DOHH2 (cell line): ENCODE measurements at regions not wholly inside any gene's neighbourhood (a gene's known extent, or its start where the extent isn't known, plus 50 kb on each side); places are given as distances from the start of the nearest gene placed in this dataset.

Experiments used
- H3F3A ChIP-seq: fragments of 200-600 bp; sonication (generic), shearing (Covaris generic); 2 replicates; pipeline ENCODE4 v1.6.0; 2016; ENCODE audit warnings: antibody characterized with exemption, mild to moderate bottlenecking; ENCODE audit not compliant: control insufficient read depth, insufficient read depth
- H3K27ac ChIP-seq: fragments of 200-600 bp; sonication (generic); 2 replicates; pipeline ENCODE4 v1.5.1; 2014; ENCODE audit warnings: low read depth, mild to moderate bottlenecking, low read length, moderate library complexity
- H3K27me3 ChIP-seq: fragments of 200-600 bp; sonication (generic); 2 replicates; pipeline ENCODE4 v1.6.1; 2014; ENCODE audit warnings: mild to moderate bottlenecking, low read length, mixed read lengths; ENCODE audit not compliant: control insufficient read depth
- H3K36me3 ChIP-seq: fragments of 200-600 bp; sonication (generic); 2 replicates; pipeline ENCODE4 v1.6.1; 2014; ENCODE audit warnings: mild to moderate bottlenecking, low read length, moderate library complexity, mixed read lengths; ENCODE audit not compliant: control insufficient read depth
- H3K4me1 ChIP-seq: fragments of 200-600 bp; sonication (generic); 2 replicates; pipeline ENCODE4 v1.6.1; 2014; ENCODE audit warnings: mild to moderate bottlenecking, low read length, mixed read lengths; ENCODE audit not compliant: control insufficient read depth
- H3K4me2 ChIP-seq: fragments of 200-600 bp; sonication (generic); 2 replicates; pipeline ENCODE4 v1.6.0; 2014; ENCODE audit warnings: mild to moderate bottlenecking, low read length, moderate library complexity
- H3K4me3 ChIP-seq: fragments of 200-600 bp; sonication (generic); 2 replicates; pipeline ENCODE4 v1.5.1; 2014; ENCODE audit warnings: mild to moderate bottlenecking, low read length, mixed read lengths
- H3K79me2 ChIP-seq: fragments of 200-600 bp; sonication (generic); 2 replicates; pipeline ENCODE4 v1.6.1; 2014; ENCODE audit warnings: mild to moderate bottlenecking, low read length, mixed read lengths; ENCODE audit not compliant: control insufficient read depth
- H3K9me2 ChIP-seq: fragments of 200-600 bp; sonication (generic); replicated peaks from 2 replicates; pipeline ENCODE4 v1.6.1; 2014; ENCODE audit warnings: mild to moderate bottlenecking, low read length, mixed read lengths; ENCODE audit not compliant: control insufficient read depth
- H3K9me3 ChIP-seq: fragments of 200-600 bp; sonication (generic); 2 replicates; pipeline ENCODE4 v1.6.1; 2014; ENCODE audit warnings: antibody characterized with exemption, low read length, mixed read lengths; ENCODE audit not compliant: control insufficient read depth, insufficient read depth
- H4K20me1 ChIP-seq: fragments of 200-600 bp; sonication (generic); 2 replicates; pipeline ENCODE4 v1.6.0; 2014; ENCODE audit warnings: low read depth, mild to moderate bottlenecking, antibody characterized with exemption, low read length, moderate library complexity; ENCODE audit not compliant: control insufficient read depth, insufficient read depth
- CTCF ChIP-seq: fragments of 200-600 bp; sonication (generic); IDR thresholded peaks from one replicate; pipeline ENCODE4 v1.5.1; 2014; ENCODE audit warnings: antibody characterized with exemption, mild to moderate bottlenecking, low read depth, low read length; ENCODE audit not compliant: poor library complexity, severe bottlenecking
- EZH2phosphoT487 ChIP-seq: fragments of 200-600 bp; sonication (generic); IDR thresholded peaks from 2 replicates; pipeline ENCODE4 v1.6.1; 2017; ENCODE audit warnings: borderline replicate concordance, mild to moderate bottlenecking, antibody characterized with exemption, low read length, moderate library complexity, mixed read lengths

- Histone ChIP-seq H3K27me3 (peaks cover 3% of the 10 kb centered on the region; the same call in 1 of the 2 replicates), H3K9me3 (no peaks in the 10 kb centered on the region), H3K4me3 (no peak overlapping the region), H3K79me2 (no peaks in the 10 kb centered on the region), H3K27ac (no peak overlapping the region), H3K9me2 (no peaks in the 10 kb centered on the region), H3F3A (no peaks in the 10 kb centered on the region), H3K4me1 (no peaks in the 10 kb centered on the region), H3K36me3 (no peaks in the 10 kb centered on the region), H3K4me2 (no peak overlapping the region), H4K20me1 (no peaks in the 10 kb centered on the region)
- no peak for TF ChIP-seq CTCF
- no peak for TF ChIP-seq EZH2phosphoT487
Observed at GRCh38 chr11:11780858-11781257, 60.9 kb upstream of the USP47 start.

- Histone ChIP-seq H3K9me3 (no peaks in the 10 kb centered on the region), H3K4me2 (no peak overlapping the region), H3F3A (no peaks in the 10 kb centered on the region), H3K4me3 (no peak overlapping the region), H3K9me2 (no peaks in the 10 kb centered on the region), H3K27ac (no peak overlapping the region), H4K20me1 (no peaks in the 10 kb centered on the region), H3K27me3 (peaks cover 4% of the 10 kb centered on the region; the same call in 1 of the 2 replicates), H3K36me3 (no peaks in the 10 kb centered on the region), H3K4me1 (no peaks in the 10 kb centered on the region), H3K79me2 (no peaks in the 10 kb centered on the region)
- TF ChIP-seq CTCF (no peak), EZH2phosphoT487 (no peak)
Observed at GRCh38 chr11:11779975-11780374, 61.8 kb upstream of the USP47 start.

GRCh38 chr11:11777897-11778296, 63.9 kb upstream of the USP47 start:
- Histone ChIP-seq H3K27ac (no peak overlapping the region), H3K79me2 (no peaks in the 10 kb centered on the region), H3K4me1 (no peaks in the 10 kb centered on the region), H3K27me3 (peaks cover 5% of the 10 kb centered on the region; the same call in 1 of the 2 replicates), H3K9me3 (no peaks in the 10 kb centered on the region), H3K36me3 (no peaks in the 10 kb centered on the region), H3K9me2 (no peaks in the 10 kb centered on the region), H3F3A (no peaks in the 10 kb centered on the region), H4K20me1 (no peaks in the 10 kb centered on the region), H3K4me2 (no peak overlapping the region), H3K4me3 (no peak overlapping the region)
- no peak for TF ChIP-seq CTCF
- no peak for TF ChIP-seq EZH2phosphoT487

GRCh38 chr11:11776714-11777113, 65.1 kb upstream of the USP47 start:
- no peaks in the 10 kb centered on the region for H3K79me2 ChIP-seq
- TF ChIP-seq EZH2phosphoT487: no peak
- no peak for TF ChIP-seq CTCF

More at GRCh38 chr11:11776714-11777113, 65.1 kb upstream of the USP47 start:
- Histone ChIP-seq H3K36me3 (no peaks in the 10 kb centered on the region), H3K9me2 (no peaks in the 10 kb centered on the region), H3K27me3 (peaks cover 2% of the 10 kb centered on the region; the same call in 1 of the 2 replicates), H3K4me1 (no peaks in the 10 kb centered on the region), H3K4me3 (no peak overlapping the region), H4K20me1 (no peaks in the 10 kb centered on the region), H3K9me3 (no peaks in the 10 kb centered on the region), H3K27ac (no peak overlapping the region), H3F3A (no peaks in the 10 kb centered on the region), H3K4me2 (no peak overlapping the region)
